Brain microvascular endothelial cell (primary cell): ENCODE measurements at regions not wholly inside any gene's neighbourhood (a gene's known extent, or its start where the extent isn't known, plus 50 kb on each side); places are given as distances from the start of the nearest gene placed in this dataset.
"Not testable (repeated sequence)": the region's sequence is repeated elsewhere in the genome, so short reads cannot be mapped to it uniquely, and the experiment has no call there.

ENCODE experiments used
- DNase-seq: peaks from one replicate; pipeline ENCODE4 v3.0.0-alpha.2; 2020
- H3K27ac ChIP-seq: fragments of 250-450 bp; sonication (Bioruptor Pico); 2 replicates; pipeline ENCODE4 v1.5.1; 2020; ENCODE audit warnings: mild to moderate bottlenecking, moderate library complexity
- H3K27me3 ChIP-seq: fragments of 250-450 bp; sonication (Bioruptor Pico); replicated peaks from 2 replicates; pipeline ENCODE4 v1.5.1; 2020; ENCODE audit warnings: mild to moderate bottlenecking
- H3K36me3 ChIP-seq: fragments of 250-450 bp; sonication (Bioruptor Pico); replicated peaks from 2 replicates; pipeline ENCODE4 v1.5.1; 2020; ENCODE audit warnings: mild to moderate bottlenecking
- H3K4me3 ChIP-seq: 2 replicates; pipeline ENCODE4 v1.5.1; 2011; ENCODE audit warnings: low read depth, mild to moderate bottlenecking, control low read depth, low read length, moderate library complexity
- in situ Hi-C: cut with HindIII; loops from 2 replicates; pipeline ENCODE4 v1.10.0; 2017; ENCODE audit warnings: low sequenced_read_pairs, low pct_ligation_motif_present
- TF ChIP-seq, protein P1 (sequence below): IDR thresholded peaks from 2 replicates; pipeline ENCODE4 v1.5.1; 2011; ENCODE audit warnings: low read depth, mild to moderate bottlenecking, moderate library complexity, low read length, control low read depth, inconsistent platforms; ENCODE audit errors: missing control alignments

DNA sequence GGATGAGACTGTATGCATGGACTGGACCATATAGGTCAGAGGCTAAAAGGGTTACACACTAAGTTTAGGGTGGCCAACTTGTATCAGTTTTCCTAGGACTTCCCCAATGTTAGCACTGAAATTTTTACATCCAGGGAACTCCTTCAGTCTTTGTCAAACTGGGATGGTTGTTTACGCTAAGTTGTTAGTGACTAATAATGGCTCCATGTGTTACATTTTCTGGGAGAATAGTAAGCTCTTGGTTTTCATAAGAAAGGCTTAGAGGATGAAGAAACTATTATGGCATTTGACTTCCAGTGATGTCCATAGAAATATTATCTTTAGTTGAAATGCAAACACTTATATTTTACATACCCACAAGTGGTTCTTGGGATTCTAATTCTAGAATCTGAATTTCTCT is 57.9 kb upstream of the ST3GAL6 start:
- in situ Hi-C loops, result no loop called here
- no peaks in the 10 kb centered on the region for H3K27me3 ChIP-seq
- H3K4me3 ChIP-seq, result no peak overlapping the region
- H3K36me3 ChIP-seq, result no peaks in the 10 kb centered on the region
- H3K27ac ChIP-seq, result no peak overlapping the region
- TF ChIP-seq, protein P1, sequence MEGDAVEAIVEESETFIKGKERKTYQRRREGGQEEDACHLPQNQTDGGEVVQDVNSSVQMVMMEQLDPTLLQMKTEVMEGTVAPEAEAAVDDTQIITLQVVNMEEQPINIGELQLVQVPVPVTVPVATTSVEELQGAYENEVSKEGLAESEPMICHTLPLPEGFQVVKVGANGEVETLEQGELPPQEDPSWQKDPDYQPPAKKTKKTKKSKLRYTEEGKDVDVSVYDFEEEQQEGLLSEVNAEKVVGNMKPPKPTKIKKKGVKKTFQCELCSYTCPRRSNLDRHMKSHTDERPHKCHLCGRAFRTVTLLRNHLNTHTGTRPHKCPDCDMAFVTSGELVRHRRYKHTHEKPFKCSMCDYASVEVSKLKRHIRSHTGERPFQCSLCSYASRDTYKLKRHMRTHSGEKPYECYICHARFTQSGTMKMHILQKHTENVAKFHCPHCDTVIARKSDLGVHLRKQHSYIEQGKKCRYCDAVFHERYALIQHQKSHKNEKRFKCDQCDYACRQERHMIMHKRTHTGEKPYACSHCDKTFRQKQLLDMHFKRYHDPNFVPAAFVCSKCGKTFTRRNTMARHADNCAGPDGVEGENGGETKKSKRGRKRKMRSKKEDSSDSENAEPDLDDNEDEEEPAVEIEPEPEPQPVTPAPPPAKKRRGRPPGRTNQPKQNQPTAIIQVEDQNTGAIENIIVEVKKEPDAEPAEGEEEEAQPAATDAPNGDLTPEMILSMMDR, result no peak
- DNase-seq, result no peak

DNA sequence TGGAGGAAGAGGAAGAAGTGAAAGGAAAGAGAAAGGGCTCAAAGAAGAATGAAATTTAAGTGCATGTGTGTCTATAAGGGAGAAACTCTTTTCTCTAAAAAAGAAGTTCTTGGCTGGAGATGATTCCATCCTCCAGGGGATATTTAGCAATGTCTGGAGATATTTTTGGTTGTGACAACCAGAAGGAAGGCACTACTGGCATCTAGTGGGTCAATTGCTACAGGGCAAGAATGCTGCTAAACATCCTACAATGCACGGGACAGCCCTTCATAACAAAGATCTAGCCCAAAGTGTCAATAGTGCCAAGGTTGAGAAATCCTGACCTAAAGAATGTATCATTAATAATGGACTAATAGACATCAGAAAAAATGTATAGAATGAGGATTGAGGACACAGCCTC is 57.4 kb upstream of the ST3GAL6 start:
- in situ Hi-C loops, result no loop called here
- peak; percentile 36 for DNase-seq
- Histone ChIP-seq H3K4me3 (no peak overlapping the region), H3K27ac (no peak overlapping the region), H3K27me3 (no peaks in the 10 kb centered on the region), H3K36me3 (no peaks in the 10 kb centered on the region)
- TF ChIP-seq, protein P1, result peak; percentile 69

DNA sequence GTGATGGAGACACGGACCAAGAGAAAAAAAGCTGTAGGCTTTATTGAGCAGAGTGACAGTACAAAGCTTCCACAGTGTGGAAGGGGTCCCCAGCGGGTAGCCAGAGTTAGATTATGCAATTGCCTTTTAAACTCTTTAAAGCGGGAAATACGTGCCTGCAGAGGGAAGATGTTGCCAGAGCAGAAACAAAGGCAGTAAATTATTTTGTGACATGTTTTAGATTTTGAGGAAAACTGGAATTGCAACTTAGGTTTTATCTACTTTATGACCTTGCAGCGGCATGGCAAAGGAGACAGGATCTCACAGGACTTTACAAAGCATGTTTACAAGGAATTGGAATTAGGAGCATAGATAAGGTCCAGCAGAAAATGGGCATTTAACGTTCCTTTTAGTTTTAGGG is 54.5 kb upstream of the ST3GAL6 start:
- in situ Hi-C loops, H3K36me3 ChIP-seq, H3K27ac ChIP-seq, DNase-seq, H3K4me3 ChIP-seq, H3K27me3 ChIP-seq: not testable (repeated sequence)

DNA sequence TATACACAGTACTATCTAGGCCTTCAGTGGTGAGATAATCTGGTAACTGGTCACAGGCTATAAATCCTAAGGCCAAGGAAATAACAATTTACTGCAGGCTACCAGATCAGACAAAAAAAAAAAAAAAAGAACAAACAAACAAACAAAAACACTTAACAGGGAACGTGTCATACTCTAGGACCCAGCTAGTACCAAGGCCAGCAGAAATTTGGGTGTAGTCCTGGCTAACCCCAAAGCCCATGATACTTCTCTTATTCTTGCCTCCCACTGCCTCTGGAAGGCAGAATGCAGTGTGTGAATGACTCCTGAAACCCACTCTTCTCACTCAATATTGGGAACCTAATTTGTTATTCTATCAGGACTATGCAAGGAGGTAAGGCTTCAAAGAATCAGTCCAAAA is 53.7 kb upstream of the ST3GAL6 start:
- no peaks in the 10 kb centered on the region for H3K36me3 ChIP-seq
- in situ Hi-C loops, result no loop called here
- H3K27ac ChIP-seq, result no peak overlapping the region
- no peak overlapping the region for H3K4me3 ChIP-seq
- no peaks in the 10 kb centered on the region for H3K27me3 ChIP-seq
- TF ChIP-seq, protein P1, result no peak
- DNase-seq, result no peak

DNA sequence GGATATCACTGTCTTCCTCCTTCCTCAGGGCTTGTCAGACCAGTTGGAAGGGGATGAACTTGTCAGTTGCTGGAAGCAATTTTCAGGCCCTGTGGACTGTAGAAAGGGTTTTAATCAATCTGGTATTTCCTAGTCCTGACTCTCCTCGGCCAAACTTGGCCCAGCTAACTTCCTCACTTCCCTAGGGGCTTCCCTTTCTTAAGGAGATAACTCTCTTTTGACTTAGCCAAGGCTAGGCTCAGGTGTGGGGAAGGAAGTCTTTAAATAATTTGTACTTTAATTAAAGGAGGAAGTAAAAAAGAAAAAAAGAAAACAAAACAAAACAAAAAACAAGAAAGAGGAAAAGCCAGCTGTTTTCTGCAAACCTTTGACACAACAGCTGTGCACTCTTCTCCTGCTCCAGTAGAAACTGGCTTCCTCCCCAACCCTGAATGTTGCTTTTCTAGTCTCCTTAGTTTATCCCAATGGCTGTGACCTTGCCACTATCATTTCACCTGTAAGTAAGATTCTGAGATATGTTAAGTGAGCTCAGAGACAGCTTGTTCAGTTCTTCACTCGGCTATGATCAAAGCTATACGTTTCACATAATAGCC is 53.0 kb upstream of the ST3GAL6 start:
- in situ Hi-C loops, result no loop called here
- DNase-seq, result no peak
- Histone ChIP-seq H3K27ac (no peak overlapping the region), H3K27me3 (no peaks in the 10 kb centered on the region), H3K36me3 (no peaks in the 10 kb centered on the region), H3K4me3 (no peak overlapping the region)
- TF ChIP-seq, protein P1, result no peak

DNA sequence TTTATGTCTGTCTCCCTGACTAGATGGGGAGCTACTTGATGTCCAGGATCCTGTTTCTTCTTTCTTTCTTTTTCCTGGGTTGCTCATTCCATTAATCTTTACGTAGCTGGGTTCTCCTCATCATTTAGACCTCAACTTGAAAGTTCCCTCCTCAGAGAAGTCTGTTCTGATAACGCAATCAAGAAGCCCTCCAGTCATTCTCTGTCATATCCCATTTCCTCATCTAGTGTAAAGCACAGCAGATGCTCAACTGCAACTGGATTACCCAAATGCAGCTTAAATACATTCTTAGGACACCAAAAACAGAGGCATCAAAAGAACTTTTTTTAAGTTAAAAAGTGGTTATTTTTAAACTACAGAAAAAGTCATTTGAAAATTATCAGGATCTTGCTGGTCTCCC is 51.7 kb upstream of the ST3GAL6 start:
- TF ChIP-seq, protein P1, result no peak
- no peak overlapping the region for H3K27ac ChIP-seq
- no peaks in the 10 kb centered on the region for H3K27me3 ChIP-seq
- no peaks in the 10 kb centered on the region for H3K36me3 ChIP-seq
- H3K4me3 ChIP-seq, result no peak overlapping the region
- no peak for DNase-seq
- in situ Hi-C loops, result no loop called here
